ENCODE measurements at regions not wholly inside any gene's neighbourhood (a gene's known extent, or its start where the extent isn't known, plus 50 kb on each side); places are given as distances from the start of the nearest gene placed in this dataset.

- Histone ChIP-seq H3K36me3 (no peaks in the 10 kb centered on the region), H3K27me3 (no peaks in the 10 kb centered on the region), H3K4me1 (no peaks in the 10 kb centered on the region), H3K9me3 (no peaks in the 10 kb centered on the region), H3K4me3 (ENCODE audit: low read depth, low read length) (no peak overlapping the region)
- TF ChIP-seq CTCF (IDR thresholded peaks at IDR 0.05; ENCODE audit: low read depth, low read length): no peak
- no peak for DNase-seq
Measured at GRCh38 chr15:95894407-95894956, 436.0 kb upstream of the NR2F2 start.

GRCh38 chr15:95895508-95895907, 435.0 kb upstream of the NR2F2 start:
- no peak for TF ChIP-seq CTCF (IDR thresholded peaks at IDR 0.05; ENCODE audit: low read depth, low read length)
- Histone ChIP-seq H3K9me3 (no peaks in the 10 kb centered on the region), H3K4me3 (ENCODE audit: low read depth, low read length) (no peak overlapping the region), H3K4me1 (no peaks in the 10 kb centered on the region), H3K27me3 (no peaks in the 10 kb centered on the region), H3K36me3 (no peaks in the 10 kb centered on the region)
- no peak for DNase-seq

- DNase-seq: no peak
- Histone ChIP-seq H3K36me3 (no peaks in the 10 kb centered on the region), H3K4me1 (no peaks in the 10 kb centered on the region), H3K9me3 (no peaks in the 10 kb centered on the region), H3K4me3 (ENCODE audit: low read depth, low read length) (no peak overlapping the region), H3K27me3 (no peaks in the 10 kb centered on the region)
- no peak for TF ChIP-seq CTCF (IDR thresholded peaks at IDR 0.05; ENCODE audit: low read depth, low read length)
Measured at GRCh38 chr15:95897651-95898050, 432.8 kb upstream of the NR2F2 start.

- no peaks in the 10 kb centered on the region for H3K27me3 ChIP-seq
- H3K36me3 ChIP-seq: no peaks in the 10 kb centered on the region
- no peak overlapping the region for H3K4me3 ChIP-seq (ENCODE audit: low read depth, low read length)
- DNase-seq: no peak
- H3K4me1 ChIP-seq: no peaks in the 10 kb centered on the region
- no peaks in the 10 kb centered on the region for H3K9me3 ChIP-seq
- TF ChIP-seq CTCF (IDR thresholded peaks at IDR 0.05; ENCODE audit: low read depth, low read length): no peak
Measured at GRCh38 chr15:95898761-95899160, 431.7 kb upstream of the NR2F2 start.

- no peak for DNase-seq
- Histone ChIP-seq H3K4me1 (no peaks in the 10 kb centered on the region), H3K9me3 (no peaks in the 10 kb centered on the region), H3K36me3 (no peaks in the 10 kb centered on the region), H3K4me3 (ENCODE audit: low read depth, low read length) (no peak overlapping the region), H3K27me3 (no peaks in the 10 kb centered on the region)
- no peak for TF ChIP-seq CTCF (IDR thresholded peaks at IDR 0.05; ENCODE audit: low read depth, low read length)
Measured at GRCh38 chr15:95901271-95901670, 429.2 kb upstream of the NR2F2 start.

- no peak overlapping the region for H3K4me3 ChIP-seq (ENCODE audit: low read depth, low read length)
- no peaks in the 10 kb centered on the region for H3K4me1 ChIP-seq
- TF ChIP-seq CTCF (IDR thresholded peaks at IDR 0.05; ENCODE audit: low read depth, low read length): no peak
- H3K36me3 ChIP-seq: no peaks in the 10 kb centered on the region
- no peak for DNase-seq
- H3K27me3 ChIP-seq: no peaks in the 10 kb centered on the region
- no peaks in the 10 kb centered on the region for H3K9me3 ChIP-seq
Measured at GRCh38 chr15:95902606-95903005, 427.9 kb upstream of the NR2F2 start.
